Ovary (tissue), 3 donors: ENCODE measurements at regions not wholly inside any gene's neighbourhood (a gene's known extent, or its start where the extent isn't known, plus 50 kb on each side); places are given as distances from the start of the nearest gene placed in this dataset.
"Not testable (repeated sequence)": the region's sequence is repeated elsewhere in the genome, so short reads cannot be mapped to it uniquely, and the experiment has no call there.

Experiments
- CTCF ChIP-seq, 3 donors: fragments of 450-650 bp in 2 of 3; fragments of 200-600 bp in 1 of 3; IDR thresholded peaks; one replicate each; pipeline versions ENCODE4 v1.5.1 to v1.8.0; 2016 to 2022; ENCODE audit warnings: antibody characterized with exemption in 3 of 3, mild to moderate bottlenecking in 1 of 3
- EP300 ChIP-seq: sonication (generic); formaldehyde crosslinking; IDR thresholded peaks from one replicate; pipeline ENCODE4 v1.6.1; 2017; ENCODE audit warnings: antibody characterized with exemption
- POLR2A ChIP-seq: fragments of 450-650 bp; IDR thresholded peaks from one replicate; pipeline ENCODE4 v1.6.1; 2017; ENCODE audit warnings: antibody characterized with exemption, mild to moderate bottlenecking, moderate library complexity
- donor health status: DM: no; HTN: no; CAD: no.

DNA sequence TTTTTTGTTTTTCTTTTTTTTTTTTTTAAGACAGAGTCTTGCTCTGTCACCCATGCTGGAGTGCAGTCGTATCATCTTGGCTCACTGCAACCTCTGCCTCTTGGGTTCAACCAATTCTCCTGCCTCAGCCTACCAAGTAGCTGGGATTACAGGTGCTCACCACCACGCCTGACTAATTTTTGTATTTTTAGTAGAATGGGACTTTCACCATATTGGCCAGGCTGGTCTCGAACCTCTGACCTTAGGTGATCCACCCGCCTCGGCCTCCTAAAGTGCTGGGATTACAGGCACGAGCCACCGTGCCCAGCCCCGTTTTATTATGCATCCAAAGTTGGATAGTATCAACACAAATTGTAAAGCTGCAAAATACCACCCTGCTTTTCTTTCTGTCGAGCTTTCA is 154.9 kb downstream of the CRPPA start:
- not testable (repeated sequence) for TF ChIP-seq POLR2A; CTCF (IDR thresholded peaks at IDR 0.05); EP300
